Heart right ventricle (tissue), 16 donors: ENCODE measurements at regions not wholly inside any gene's neighbourhood (a gene's known extent, or its start where the extent isn't known, plus 50 kb on each side); places are given as distances from the start of the nearest gene placed in this dataset.
A peak's percentile ranks its signal among the peaks of the same experiment; 100 is the strongest.
"Not testable (repeated sequence)": the region's sequence is repeated elsewhere in the genome, so short reads cannot be mapped to it uniquely, and the experiment has no call there.

Experiments used
- ATAC-seq, 8 donors: fragments of 200-7000 bp; cut with Tn5 transposase; one replicate each; pipeline ENCODE4 v1.9.1; 2020; ENCODE audit warnings: mild to moderate bottlenecking in 8 of 8, moderate library complexity in 8 of 8, moderate number of reproducible peaks in 1 of 8
- DNase-seq, 2 donors: peaks; one replicate each; pipeline ENCODE4 v3.0.0-alpha.2; 2020
- H3K27ac ChIP-seq, 10 donors: fragments of 200-600 bp; sonication (generic) in 2 of 10; one replicate each; pipeline versions ENCODE4 v1.5.0 to v1.8.0; 2020 to 2022; ENCODE audit warnings: mild to moderate bottlenecking in 3 of 10
- H3K27me3 ChIP-seq, 7 donors: fragments of 200-600 bp; one replicate each; pipeline ENCODE4 v1.8.0; 2021 to 2022; ENCODE audit warnings: mild to moderate bottlenecking in 2 of 7
- H3K36me3 ChIP-seq, 9 donors: fragments of 200-600 bp; sonication (generic) in 1 of 9; one replicate each; pipeline versions ENCODE4 v1.5.0 to v1.8.0; 2020 to 2022; ENCODE audit warnings: mild to moderate bottlenecking in 2 of 9
- H3K4me1 ChIP-seq, 9 donors: fragments of 200-600 bp; sonication (generic) in 1 of 9; one replicate each; pipeline versions ENCODE4 v1.5.0 to v1.8.0; 2020 to 2022; ENCODE audit warnings: mild to moderate bottlenecking in 4 of 9
- H3K4me3 ChIP-seq, 10 donors: fragments of 200-600 bp; sonication (generic) in 2 of 10; one replicate each; pipeline versions ENCODE4 v1.5.0 to v1.8.0; 2020 to 2022; ENCODE audit warnings: mild to moderate bottlenecking in 7 of 10, moderate library complexity in 2 of 10
- H3K9me3 ChIP-seq, 11 donors: fragments of 200-600 bp in 10 of 11; sonication (generic) in 2 of 11; one replicate each; pipeline versions ENCODE4 v1.5.0 to v1.8.0; 2013 to 2022; ENCODE audit warnings: mild to moderate bottlenecking in 2 of 11, control low read depth in 1 of 11, moderate library complexity in 1 of 11
- CTCF ChIP-seq, 9 donors: fragments of 200-600 bp; sonication (generic) in 2 of 9; IDR thresholded peaks; one replicate each; pipeline versions ENCODE4 v1.5.0 to v1.8.0; 2021 to 2022; ENCODE audit warnings: antibody characterized with exemption in 9 of 9, mild to moderate bottlenecking in 5 of 9, moderate library complexity in 1 of 9
- WGBS, 2 donors: extraction: QIAGEN DNeasy Blood & Tissue Kit; methylation state at CpG; one replicate each; pipeline ENCODE4 v1.1.7; 2013; ENCODE audit warnings: inconsistent platforms in 1 of 2; 5-methylcytosine and 5-hydroxymethylcytosine counted together
- intact Hi-C, 10 donors: fragments of 100-400 bp; cut with DNase I; formaldehyde crosslinking; loops; one replicate each; pipeline versions ENCODE4 v1.11.1 to v1.14.2; 2022
- donor health status: Arrhythmogenic right ventricular cardiomyopathy.
- donor health status: ischemic (EF 13 %, LVEDD 7.1; RV severe dilation, severe dysfunction).
- donor health status: healthy with polysubstance abuse.
- donor health status: DM: no; HTN: yes; CAD: no.
- donor health status: DM: no; HTN: no; CAD: no.
- donor health status: ischemic (EF 25% LVEDD 6.9; RV normal size, moderate dysfunction).
- donor health status: ischemic (EF 25% LVEDD 5.7; RV mildly dilated, moderate dysfunction).
- donor health status: healthy.
- donor health status: DM: yes; HTN: yes; CAD: no.
- donor health status: Ischemic cardiomyopathy.
- donor health status: ischemic (EF 35%, LVEDD 5.7; RV mildly dilated, moderate dysfunction).
- donor health status: nonischemic (EF 11% LVEDD 7.7; RV severe dilation, severe dysfunction).
- donor health status: DM: yes; HTN: yes; CAD: no.
- donor health status: PGD.
- donor health status: ischemic (EF 29% LVEDD 5.4; RV normal size, mild dysfunction).
- donor health status: nonischemic (EF 23%, LVEDD 6.1; RV moderate dilation, normal function).

DNA sequence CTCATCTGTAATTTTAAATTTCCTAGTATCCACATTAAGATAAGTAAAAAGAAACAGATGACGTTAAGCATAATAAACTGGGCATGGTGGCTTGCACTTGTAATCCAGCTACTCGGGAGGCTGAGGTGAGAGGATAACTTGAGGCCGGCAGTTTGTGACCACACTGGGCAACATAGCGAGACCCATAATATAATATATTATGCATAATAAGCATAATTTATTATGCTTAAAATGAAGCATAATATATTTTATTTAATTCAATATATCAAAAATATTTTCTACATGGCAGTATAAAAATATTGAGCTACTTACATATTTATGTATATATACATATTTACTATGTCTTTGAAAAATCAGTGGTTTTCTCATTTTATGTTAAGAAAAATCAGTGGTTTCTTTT, 128.3 kb downstream of the GOSR1 start:
- no peak for DNase-seq
- no peak for TF ChIP-seq CTCF (IDR thresholded peaks at IDR 0.05)
- WGBS, 2 donors, result 96 to 97% methylated on average over 4 of the region's 4 CpGs
- intact Hi-C loops, result no loop called here
- no peaks in the 10 kb centered on the region for H3K27me3 ChIP-seq
- no peak for ATAC-seq
- H3K4me1 ChIP-seq, result peaks cover 0 to 18% (median 4%) of the 10 kb centered on the region in 9 donors
- H3K4me3 ChIP-seq, result no peak overlapping the region
- no peak overlapping the region for H3K27ac ChIP-seq
- H3K36me3 ChIP-seq, result peaks cover 0 to 14% (median 0%) of the 10 kb centered on the region in 9 donors
- no peaks in the 10 kb centered on the region for H3K9me3 ChIP-seq

DNA sequence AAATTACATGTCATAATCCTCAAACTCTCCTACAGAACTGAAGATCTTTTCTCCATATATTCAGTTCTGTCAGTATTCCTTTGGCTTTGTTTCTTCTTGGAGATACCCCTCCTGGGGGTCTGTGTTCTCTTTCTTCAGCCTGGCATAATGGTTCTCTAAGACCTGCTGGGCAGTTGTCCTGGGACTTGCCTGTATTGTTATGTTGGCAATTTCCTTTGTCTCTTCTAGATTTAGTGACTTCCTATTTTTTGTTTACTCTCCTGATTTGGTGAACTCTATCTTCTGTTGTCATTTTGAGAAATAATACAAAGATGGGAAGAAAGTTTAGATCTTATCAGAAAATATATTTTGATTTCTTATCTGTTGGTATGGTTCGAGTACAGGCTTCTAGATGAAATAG, 127.8 kb downstream of the GOSR1 start:
- no peak for ATAC-seq
- intact Hi-C loops, result no loop called here
- 95 to 97% methylated on average over 1 of the region's 1 CpG for WGBS, 2 donors
- Histone ChIP-seq H3K36me3 (peaks cover 0 to 9% (median 0%) of the 10 kb centered on the region in 9 donors), H3K4me3 (no peak overlapping the region), H3K9me3 (no peaks in the 10 kb centered on the region), H3K4me1 (peaks cover 0 to 19% (median 4%) of the 10 kb centered on the region in 9 donors), H3K27me3 (no peaks in the 10 kb centered on the region), H3K27ac (no peak overlapping the region)
- no peak for DNase-seq
- TF ChIP-seq CTCF (IDR thresholded peaks at IDR 0.05), result no peak

GRCh38 chr17:30602396-30602795, 125.2 kb downstream of the GOSR1 start:
- H3K9me3 ChIP-seq, intact Hi-C loops, ATAC-seq, H3K27ac ChIP-seq, DNase-seq, H3K4me3 ChIP-seq, H3K27me3 ChIP-seq, H3K36me3 ChIP-seq: not testable (repeated sequence)
- 80 to 100% methylated on average over 1 to 2 of the region's 2 CpGs for whole genome bisulfite sequencing, 2 donors
- peaks cover 0 to 26% (median 8%) of the 10 kb centered on the region in 9 donors for H3K4me1 ChIP-seq

- WGBS, 2 donors, result 21 to 30% methylated on average over 7 of the region's 7 CpGs
- Histone ChIP-seq H3K4me1 (peaks cover 0 to 26% (median 8%) of the 10 kb centered on the region in 9 donors), H3K4me3 (peak overlapping the region in 6 of 10 donors; percentile 2 to 96 (median 86))
- not testable (repeated sequence) for H3K27me3 ChIP-seq, DNase-seq, H3K27ac ChIP-seq, H3K9me3 ChIP-seq, H3K36me3 ChIP-seq, ATAC-seq
- intact Hi-C loops, result loop anchor here in 2 of 10 donors (2.0 kb wide), 1 partner anchor 125 kb away; the partner anchor contains the start of gene GOSR1 (in 2 of the 2)
These were observed 124.8 kb downstream of the GOSR1 start for GRCh38 chr17:30601984-30602383.

- Histone ChIP-seq H3K4me1 (peaks cover 0 to 26% (median 8%) of the 10 kb centered on the region in 9 donors), H3K4me3 (peak overlapping the region; percentile 66 to 96 (median 88)), H3K9me3 (no peaks in the 10 kb centered on the region), H3K27me3 (no peaks in the 10 kb centered on the region), H3K36me3 (no peaks in the 10 kb centered on the region), H3K27ac (peak overlapping the region; percentile 94 to 99 (median 98))
- WGBS, 2 donors, result 1% methylated on average over 49 of the region's 49 CpGs
- DNase-seq (no peak), ATAC-seq (peak; percentile 4 to 29 (median 12))
- TF ChIP-seq CTCF (IDR thresholded peaks at IDR 0.05), result no peak
- intact Hi-C loops, result loop anchor here in 3 of 10 donors (1.0 to 2.0 kb wide), 2 partner anchors 124 kb away; partner anchors contain the start of gene GOSR1 (in 3 of the 3)
These were observed 123.8 kb downstream of the GOSR1 start for GRCh38 chr17:30600830-30601494.
